HG03520 (cell line): ENCODE measurements at regions not wholly inside any gene's neighbourhood (a gene's known extent, or its start where the extent isn't known, plus 50 kb on each side); places are given as distances from the start of the nearest gene placed in this dataset.

Experiments
- ATAC-seq: cut with Tn5 transposase; IDR thresholded peaks from one replicate; pipeline ENCODE4 v1.9.1; 2021; ENCODE audit warnings: mild to moderate bottlenecking, moderate library complexity; ENCODE audit not compliant: unreplicated experiment

- no peak for ATAC-seq
These were observed 96.3 kb upstream of the PDC start for GRCh38 chr1:186557147-186557777.

- no peak for ATAC-seq
These were observed 89.9 kb upstream of the PDC start for GRCh38 chr1:186550832-186551231.

- ATAC-seq, result no peak
These were observed 80.1 kb upstream of the PDC start for GRCh38 chr1:186541003-186541402.

- ATAC-seq, result no peak
These were observed 79.6 kb upstream of the PDC start for GRCh38 chr1:186540521-186540920.

GRCh38 chr1:186536273-186536890, 75.5 kb upstream of the PDC start:
- ATAC-seq, result no peak

GRCh38 chr1:186535388-186536133, 74.6 kb upstream of the PDC start:
- ATAC-seq, result no peak

- ATAC-seq, result no peak
These were observed 73.5 kb upstream of the PDC start for GRCh38 chr1:186534401-186534800.

- no peak for ATAC-seq
These were observed 71.6 kb upstream of the PDC start for GRCh38 chr1:186532466-186532865.

- ATAC-seq, result no peak
These were observed 70.7 kb upstream of the PDC start for GRCh38 chr1:186531561-186532165.

GRCh38 chr1:186530109-186530508, 69.2 kb upstream of the PDC start:
- no peak for ATAC-seq

- ATAC-seq, result no peak
These were observed 59.1 kb upstream of the PDC start for GRCh38 chr1:186519982-186520381.

GRCh38 chr1:186518822-186519381, 58.0 kb upstream of the PDC start:
- ATAC-seq, result peak; percentile 73

- no peak for ATAC-seq
These were observed 57.5 kb upstream of the PDC start for GRCh38 chr1:186518395-186518794.

GRCh38 chr1:186514367-186514766, 53.5 kb upstream of the PDC start:
- ATAC-seq, result no peak

- no peak for ATAC-seq
These were observed 52.6 kb upstream of the PDC start for GRCh38 chr1:186513526-186513925.

GRCh38 chr1:186512698-186513457, 52.0 kb upstream of the PDC start:
- no peak for ATAC-seq

GRCh38 chr1:186511761-186512637, 51.1 kb upstream of the PDC start:
- ATAC-seq, result peak; percentile 92
